Endothelial cell (in vitro differentiated cells): ENCODE measurements at regions not wholly inside any gene's neighbourhood (a gene's known extent, or its start where the extent isn't known, plus 50 kb on each side); places are given as distances from the start of the nearest gene placed in this dataset.

Source experiments
- DNase-seq: peaks from one replicate; pipeline ENCODE4 v3.0.0; 2021; ENCODE audit warnings: low spot score
- H3K27ac Mint-ChIP-seq: one replicate; pipeline ENCODE4 v1.8.0; 2021; ENCODE audit warnings: mixed read lengths, inconsistent platforms; ENCODE audit not compliant: unreplicated experiment
- H3K27me3 Mint-ChIP-seq: one replicate; pipeline ENCODE4 v1.8.0; 2021; ENCODE audit warnings: mild to moderate bottlenecking, moderate library complexity, mixed read lengths, inconsistent platforms; ENCODE audit not compliant: unreplicated experiment
- H3K36me3 Mint-ChIP-seq: one replicate; pipeline ENCODE4 v1.8.0; 2021; ENCODE audit warnings: mild to moderate bottlenecking, low read depth, mixed read lengths, inconsistent platforms; ENCODE audit not compliant: unreplicated experiment
- H3K4me1 Mint-ChIP-seq: one replicate; pipeline ENCODE4 v1.8.0; 2021; ENCODE audit warnings: mild to moderate bottlenecking, mixed read lengths, inconsistent platforms; ENCODE audit not compliant: unreplicated experiment
- H3K4me3 Mint-ChIP-seq: one replicate; pipeline ENCODE4 v1.8.0; 2021; ENCODE audit warnings: mild to moderate bottlenecking, mixed read lengths, inconsistent platforms; ENCODE audit not compliant: unreplicated experiment
- H3K9me3 Mint-ChIP-seq: one replicate; pipeline ENCODE4 v1.8.0; 2021; ENCODE audit warnings: mixed read lengths, inconsistent platforms; ENCODE audit not compliant: unreplicated experiment
- TF ChIP-seq, protein P1 (sequence below): fragments of 200-600 bp; sonication (generic); IDR thresholded peaks from one replicate; pipeline ENCODE4 v1.5.0; 2021; ENCODE audit warnings: antibody characterized with exemption; ENCODE audit not compliant: unreplicated experiment

DNA sequence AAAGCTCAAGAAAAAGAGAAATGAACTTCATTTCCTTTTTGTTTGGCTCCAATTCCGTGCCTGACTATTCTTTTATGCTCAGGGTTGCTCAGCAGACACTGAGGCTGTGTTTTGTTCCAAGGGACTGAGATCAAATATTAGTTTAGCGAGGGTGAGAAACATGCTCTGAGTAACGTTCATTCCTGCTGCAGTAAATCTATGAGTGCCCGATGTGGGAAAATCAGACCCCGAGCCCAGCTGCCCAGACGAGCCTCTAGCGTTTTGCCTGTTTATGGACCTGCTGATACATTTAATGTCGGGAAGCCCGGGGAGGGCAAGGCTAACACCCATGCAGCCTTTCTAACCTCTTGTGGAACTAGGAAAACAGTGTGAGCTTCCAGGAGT, 119.2 kb downstream of the VAPA start:
- no peak for DNase-seq
- Mint-ChIP-seq H3K27me3 (peaks cover 4% of the 10 kb centered on the region), H3K36me3 (no peaks in the 10 kb centered on the region), H3K27ac (no peak overlapping the region), H3K4me1 (peaks cover 3% of the 10 kb centered on the region), H3K9me3 (no peaks in the 10 kb centered on the region), H3K4me3 (no peak overlapping the region)
- TF ChIP-seq, protein P1, sequence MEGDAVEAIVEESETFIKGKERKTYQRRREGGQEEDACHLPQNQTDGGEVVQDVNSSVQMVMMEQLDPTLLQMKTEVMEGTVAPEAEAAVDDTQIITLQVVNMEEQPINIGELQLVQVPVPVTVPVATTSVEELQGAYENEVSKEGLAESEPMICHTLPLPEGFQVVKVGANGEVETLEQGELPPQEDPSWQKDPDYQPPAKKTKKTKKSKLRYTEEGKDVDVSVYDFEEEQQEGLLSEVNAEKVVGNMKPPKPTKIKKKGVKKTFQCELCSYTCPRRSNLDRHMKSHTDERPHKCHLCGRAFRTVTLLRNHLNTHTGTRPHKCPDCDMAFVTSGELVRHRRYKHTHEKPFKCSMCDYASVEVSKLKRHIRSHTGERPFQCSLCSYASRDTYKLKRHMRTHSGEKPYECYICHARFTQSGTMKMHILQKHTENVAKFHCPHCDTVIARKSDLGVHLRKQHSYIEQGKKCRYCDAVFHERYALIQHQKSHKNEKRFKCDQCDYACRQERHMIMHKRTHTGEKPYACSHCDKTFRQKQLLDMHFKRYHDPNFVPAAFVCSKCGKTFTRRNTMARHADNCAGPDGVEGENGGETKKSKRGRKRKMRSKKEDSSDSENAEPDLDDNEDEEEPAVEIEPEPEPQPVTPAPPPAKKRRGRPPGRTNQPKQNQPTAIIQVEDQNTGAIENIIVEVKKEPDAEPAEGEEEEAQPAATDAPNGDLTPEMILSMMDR = no peak

DNA sequence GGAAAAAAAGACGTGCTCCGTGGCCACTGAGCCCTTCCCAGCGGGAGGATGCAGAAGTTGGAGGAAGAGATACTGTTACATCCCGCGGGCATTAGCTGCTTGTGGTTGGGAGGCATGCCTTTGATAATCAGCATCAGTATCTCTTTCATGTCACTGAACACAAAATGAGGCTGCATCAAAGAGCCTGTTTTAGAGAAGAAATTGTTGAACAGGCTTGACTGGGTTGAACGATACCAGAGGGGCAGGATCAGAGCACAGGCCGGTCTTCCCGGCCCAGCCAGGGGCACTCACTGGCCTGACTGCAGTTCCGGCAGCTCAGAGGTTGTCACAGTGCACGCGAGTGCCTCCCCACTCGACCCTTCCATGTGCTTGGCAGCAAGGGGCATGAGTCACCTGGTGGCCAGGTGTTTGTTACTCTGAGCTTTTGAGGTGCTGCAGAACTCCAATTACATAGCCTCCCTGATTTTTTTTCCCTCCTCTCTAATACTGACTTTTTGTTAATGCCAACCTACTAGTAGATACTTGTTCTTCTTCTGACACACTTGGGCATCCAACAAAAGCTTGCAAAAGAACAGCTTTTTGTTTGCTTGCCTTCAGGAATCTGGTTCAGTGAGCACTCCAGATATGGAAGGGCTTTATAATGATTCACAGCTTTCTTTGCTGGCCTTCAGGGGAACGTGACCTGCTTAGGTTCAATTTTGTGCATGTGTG, 121.6 kb downstream of the VAPA start:
- H3K4me1 Mint-ChIP-seq = peaks cover 3% of the 10 kb centered on the region
- no peak overlapping the region for H3K4me3 Mint-ChIP-seq
- TF ChIP-seq, protein P1 = no peak
- no peaks in the 10 kb centered on the region for H3K9me3 Mint-ChIP-seq
- DNase-seq = no peak
- H3K27me3 Mint-ChIP-seq = peaks cover 4% of the 10 kb centered on the region
- no peak overlapping the region for H3K27ac Mint-ChIP-seq
- no peaks in the 10 kb centered on the region for H3K36me3 Mint-ChIP-seq

DNA sequence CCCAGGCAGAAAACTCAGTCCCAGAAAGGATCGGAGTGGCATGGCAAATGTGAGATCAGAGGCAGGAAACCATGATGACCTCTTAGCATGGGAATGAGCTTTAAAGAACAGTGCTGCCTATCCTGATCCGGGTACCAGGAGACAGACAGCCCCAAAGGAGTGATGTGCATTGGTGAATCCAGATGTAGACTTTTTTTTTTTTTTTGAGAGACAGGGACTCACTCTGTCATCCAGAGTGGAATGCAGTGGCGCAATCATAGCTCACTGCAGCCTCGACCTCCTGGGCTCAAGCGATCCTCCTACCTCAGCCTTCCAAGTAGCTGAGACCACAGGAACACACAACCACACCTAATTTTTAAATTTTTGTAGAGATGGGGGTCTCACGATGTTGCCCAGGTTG, 122.7 kb downstream of the VAPA start:
- Mint-ChIP-seq H3K27me3 (peaks cover 4% of the 10 kb centered on the region), H3K4me3 (no peak overlapping the region), H3K9me3 (no peaks in the 10 kb centered on the region), H3K36me3 (no peaks in the 10 kb centered on the region), H3K27ac (no peak overlapping the region), H3K4me1 (peaks cover 3% of the 10 kb centered on the region)
- TF ChIP-seq, protein P1 = no peak
- DNase-seq = no peak

DNA sequence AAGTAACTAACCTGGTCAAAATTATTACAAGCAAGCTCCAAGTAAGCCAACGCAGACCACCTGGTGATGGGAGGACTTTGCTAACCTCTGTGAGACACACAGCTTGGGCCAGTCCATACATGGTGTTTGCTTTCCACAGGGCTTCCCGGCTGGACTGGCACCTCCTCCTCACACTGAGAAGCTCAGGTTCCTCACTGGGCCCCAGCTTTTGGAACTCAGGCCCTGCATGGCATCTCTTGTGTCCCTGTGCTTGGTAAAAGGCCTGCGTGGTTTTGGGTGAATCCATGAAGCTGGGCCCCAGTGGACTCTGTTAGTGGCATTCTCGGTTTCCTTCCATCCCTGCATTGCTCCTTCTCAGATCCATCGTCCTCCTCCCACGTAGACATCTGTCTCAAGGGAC, 123.4 kb downstream of the VAPA start:
- DNase-seq = no peak
- no peak overlapping the region for H3K4me3 Mint-ChIP-seq
- H3K9me3 Mint-ChIP-seq = no peaks in the 10 kb centered on the region
- TF ChIP-seq, protein P1 = no peak
- H3K36me3 Mint-ChIP-seq = peaks cover 4% of the 10 kb centered on the region
- H3K27ac Mint-ChIP-seq = no peak overlapping the region
- peaks cover 3% of the 10 kb centered on the region for H3K4me1 Mint-ChIP-seq
- H3K27me3 Mint-ChIP-seq = peaks cover 4% of the 10 kb centered on the region

DNA sequence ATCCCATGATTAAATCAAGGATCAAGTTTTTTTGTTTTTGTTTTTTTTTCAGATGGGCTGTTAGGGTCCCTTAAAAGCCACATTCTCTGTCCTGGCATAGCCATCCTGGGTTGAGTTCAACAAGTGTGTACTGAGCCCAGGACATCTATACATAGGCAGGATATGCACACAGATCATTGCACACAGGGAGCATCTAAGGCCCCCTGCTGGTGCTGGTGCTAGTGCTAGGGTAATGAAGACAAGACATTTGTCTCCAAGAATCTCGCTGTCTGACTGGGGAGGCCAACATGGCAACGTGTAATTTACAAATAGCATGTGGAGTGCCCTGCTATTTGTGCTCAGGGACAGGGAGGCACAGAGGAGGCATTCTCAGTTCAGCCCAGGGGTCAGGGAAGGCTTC, 124.5 kb downstream of the VAPA start:
- H3K9me3 Mint-ChIP-seq = no peaks in the 10 kb centered on the region
- TF ChIP-seq, protein P1 = no peak

More for the DNA sequence above, 124.5 kb downstream of the VAPA start:
- peaks cover 4% of the 10 kb centered on the region for H3K36me3 Mint-ChIP-seq
- H3K27ac Mint-ChIP-seq = no peak overlapping the region
- no peak overlapping the region for H3K4me3 Mint-ChIP-seq
- H3K27me3 Mint-ChIP-seq = peaks cover 4% of the 10 kb centered on the region
- no peak for DNase-seq
- no peaks in the 10 kb centered on the region for H3K4me1 Mint-ChIP-seq
